Large intestine (tissue), 3 donors: ENCODE measurements at regions not wholly inside any gene's neighbourhood (a gene's known extent, or its start where the extent isn't known, plus 50 kb on each side); places are given as distances from the start of the nearest gene placed in this dataset.

Source experiments
- DNase-seq, 2 donors: peaks; one replicate each; pipeline versions ENCODE4 v3.0.0 to v3.0.0-alpha.2; 2013
- H3K27ac ChIP-seq: one replicate; pipeline ENCODE4 v1.5.1; 2013; ENCODE audit warnings: low read length
- H3K27me3 ChIP-seq: 2 replicates; pipeline ENCODE4 v1.6.1; 2013; ENCODE audit warnings: low read length; ENCODE audit not compliant: control insufficient read depth, insufficient read depth
- H3K36me3 ChIP-seq: 2 replicates; pipeline ENCODE4 v1.6.1; 2013; ENCODE audit warnings: low read length; ENCODE audit not compliant: control insufficient read depth, insufficient read depth
- H3K4me1 ChIP-seq: one replicate; pipeline ENCODE4 v1.6.1; 2013; ENCODE audit warnings: low read length; ENCODE audit not compliant: control insufficient read depth, insufficient read depth
- H3K4me3 ChIP-seq: one replicate; pipeline ENCODE4 v1.5.1; 2013; ENCODE audit warnings: low read length
- H3K9me3 ChIP-seq: one replicate; pipeline ENCODE4 v1.6.1; 2013; ENCODE audit warnings: mild to moderate bottlenecking, low read depth, low read length, moderate library complexity; ENCODE audit not compliant: control insufficient read depth
- WGBS: methylation state at CpG from one replicate; pipeline ENCODE4 v1.1.5; 2013; ENCODE audit warnings: low lambda C conversion rate; ENCODE audit not compliant: insufficient coverage; 5-methylcytosine and 5-hydroxymethylcytosine counted together

- no peaks in the 10 kb centered on the region for H3K27me3 ChIP-seq
- H3K36me3 ChIP-seq: no peaks in the 10 kb centered on the region
- no peak overlapping the region for H3K27ac ChIP-seq
- no peak overlapping the region for H3K4me3 ChIP-seq
- 86% methylated on average over 1 of the region's 4 CpGs for WGBS
- DNase-seq: no peak
- H3K9me3 ChIP-seq: no peaks in the 10 kb centered on the region
- no peaks in the 10 kb centered on the region for H3K4me1 ChIP-seq
Measured at GRCh38 chr10:33754052-33754451, 419.6 kb upstream of the NRP1 start.

DNA sequence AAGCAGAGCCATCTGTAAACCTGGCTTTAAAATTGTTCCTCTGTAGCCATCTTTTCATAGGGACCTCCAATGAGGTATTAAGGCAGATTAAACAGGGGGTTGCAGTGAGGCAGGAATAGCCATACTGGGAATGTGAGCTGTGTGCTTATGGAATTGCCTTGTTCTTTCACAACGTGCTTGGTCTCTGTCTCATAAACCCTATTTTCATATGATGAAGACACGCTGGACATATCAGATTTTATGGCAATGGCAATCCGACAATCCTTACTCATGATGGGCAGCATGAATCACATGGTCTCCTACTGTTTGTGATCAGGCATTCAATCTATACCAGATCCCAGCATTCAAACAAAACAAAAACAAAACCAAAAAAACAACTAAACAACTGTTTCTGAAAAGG, 418.9 kb upstream of the NRP1 start:
- WGBS: no CpG with 5 or more reads among the region's 3 CpGs
- no peaks in the 10 kb centered on the region for H3K36me3 ChIP-seq
- DNase-seq: no peak

GRCh38 chr10:33749790-33750189, 415.3 kb upstream of the NRP1 start:
- Histone ChIP-seq H3K27me3 (no peaks in the 10 kb centered on the region), H3K4me3 (no peak overlapping the region), H3K27ac (no peak overlapping the region), H3K4me1 (no peaks in the 10 kb centered on the region), H3K9me3 (no peaks in the 10 kb centered on the region), H3K36me3 (no peaks in the 10 kb centered on the region)
- peak in 1 of 2 donors; percentile 58 for DNase-seq
- 0% methylated on average over 2 of the region's 4 CpGs for WGBS

More for the DNA sequence above, 418.9 kb upstream of the NRP1 start:
- Histone ChIP-seq H3K27ac (no peak overlapping the region), H3K4me1 (no peaks in the 10 kb centered on the region), H3K27me3 (no peaks in the 10 kb centered on the region), H3K9me3 (no peaks in the 10 kb centered on the region), H3K4me3 (no peak overlapping the region)

GRCh38 chr10:33749067-33749735, 414.7 kb upstream of the NRP1 start:
- no peaks in the 10 kb centered on the region for H3K27me3 ChIP-seq
- H3K9me3 ChIP-seq: no peaks in the 10 kb centered on the region
- 40% methylated on average over 1 of the region's 2 CpGs for WGBS
- H3K4me3 ChIP-seq: no peak overlapping the region
- H3K36me3 ChIP-seq: no peaks in the 10 kb centered on the region
- no peaks in the 10 kb centered on the region for H3K4me1 ChIP-seq
- DNase-seq: no peak
- no peak overlapping the region for H3K27ac ChIP-seq

DNA sequence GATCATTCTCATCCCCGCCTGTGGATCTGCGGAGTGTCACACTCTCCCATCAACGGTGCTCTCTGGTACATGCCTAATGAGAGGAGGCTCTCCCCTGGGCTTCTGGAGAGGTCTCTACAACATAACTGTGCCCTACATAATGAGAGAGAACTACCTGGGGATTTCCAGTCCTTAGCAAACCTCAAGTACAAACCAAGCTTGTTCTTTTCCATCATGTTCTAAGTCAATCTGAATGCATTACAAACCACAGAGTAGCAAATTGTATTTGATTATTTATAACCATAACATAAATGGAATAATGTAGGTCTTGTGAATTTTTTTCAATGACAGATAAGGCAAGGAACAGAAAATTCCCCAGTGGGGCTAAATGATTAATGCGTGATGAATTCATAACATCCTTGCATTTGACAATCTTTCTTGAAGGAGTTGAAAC, 412.4 kb upstream of the NRP1 start:
- WGBS: 86% methylated on average over 1 of the region's 4 CpGs
- no peaks in the 10 kb centered on the region for H3K27me3 ChIP-seq
- no peak overlapping the region for H3K27ac ChIP-seq
- peaks cover 3% of the 10 kb centered on the region for H3K9me3 ChIP-seq
- no peaks in the 10 kb centered on the region for H3K4me1 ChIP-seq
- DNase-seq: no peak
- no peak overlapping the region for H3K4me3 ChIP-seq
- H3K36me3 ChIP-seq: no peaks in the 10 kb centered on the region

GRCh38 chr10:33746186-33746585, 411.7 kb upstream of the NRP1 start:
- no CpG with 5 or more reads among the region's 6 CpGs for WGBS
- Histone ChIP-seq H3K27me3 (no peaks in the 10 kb centered on the region), H3K36me3 (no peaks in the 10 kb centered on the region), H3K4me3 (no peak overlapping the region), H3K4me1 (no peaks in the 10 kb centered on the region), H3K27ac (no peak overlapping the region), H3K9me3 (peaks cover 3% of the 10 kb centered on the region)
- no peak for DNase-seq

DNA sequence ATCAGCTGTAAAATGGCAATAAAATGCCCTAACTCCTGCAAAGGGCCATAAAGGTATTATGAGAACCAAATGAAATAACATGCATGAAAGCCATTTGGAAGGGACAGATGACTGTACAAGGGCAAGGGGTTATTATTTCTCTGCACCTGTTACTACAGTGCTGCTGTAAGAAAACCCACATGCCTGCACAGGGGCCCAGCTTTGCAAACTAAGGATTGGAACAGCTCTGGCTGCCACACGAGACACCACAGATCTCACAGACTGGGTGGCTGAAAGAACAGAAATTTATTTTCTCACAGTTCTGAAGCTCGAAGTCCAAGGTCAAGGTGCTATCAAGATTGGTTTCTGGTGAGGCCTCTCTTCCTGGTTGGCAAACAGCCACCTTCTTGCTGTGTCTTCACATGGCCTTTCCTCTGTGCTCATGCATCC, 409.0 kb upstream of the NRP1 start:
- Histone ChIP-seq H3K36me3 (no peaks in the 10 kb centered on the region), H3K4me3 (no peak overlapping the region), H3K9me3 (peaks cover 3% of the 10 kb centered on the region), H3K27me3 (no peaks in the 10 kb centered on the region), H3K27ac (no peak overlapping the region), H3K4me1 (no peaks in the 10 kb centered on the region)
- peak; percentile 64 to 82 for DNase-seq
- WGBS: 50% methylated on average over 1 of the region's 2 CpGs

- no peak overlapping the region for H3K4me3 ChIP-seq
Measured at GRCh38 chr10:33739031-33739430, 404.6 kb upstream of the NRP1 start.

DNA sequence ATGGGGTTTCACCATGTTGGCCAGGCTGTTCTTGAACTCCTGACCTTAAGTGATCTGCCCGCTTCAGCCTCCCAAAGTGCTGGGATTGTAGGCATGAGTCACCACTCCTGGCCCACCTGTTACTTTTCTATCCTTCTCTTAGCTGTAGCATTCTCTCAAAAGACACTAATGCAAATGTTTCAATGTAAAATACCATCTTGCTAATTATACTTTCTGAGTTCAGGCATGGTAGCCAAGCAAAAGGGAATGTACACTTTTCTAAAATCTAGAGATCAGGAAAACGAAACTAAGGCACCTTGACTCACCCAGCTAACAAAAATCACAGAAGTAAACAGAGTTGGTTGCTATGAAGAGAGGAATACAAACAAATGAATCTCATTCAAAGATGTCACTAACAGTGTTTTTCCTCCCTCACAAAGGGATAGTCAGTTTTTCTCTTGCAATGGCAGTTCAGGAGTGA, 401.0 kb upstream of the NRP1 start:
- Histone ChIP-seq H3K4me3 (no peak overlapping the region), H3K4me1 (no peaks in the 10 kb centered on the region), H3K9me3 (no peaks in the 10 kb centered on the region), H3K27ac (no peak overlapping the region), H3K27me3 (no peaks in the 10 kb centered on the region), H3K36me3 (no peaks in the 10 kb centered on the region)
- DNase-seq: peak in 1 of 2 donors; percentile 18
- WGBS: 71% methylated on average over 1 of the region's 2 CpGs

More at GRCh38 chr10:33739031-33739430, 404.6 kb upstream of the NRP1 start:
- no peaks in the 10 kb centered on the region for H3K27me3 ChIP-seq
- H3K27ac ChIP-seq: no peak overlapping the region
- no peaks in the 10 kb centered on the region for H3K36me3 ChIP-seq
- no peaks in the 10 kb centered on the region for H3K4me1 ChIP-seq
- no peak for DNase-seq
- peaks cover 3% of the 10 kb centered on the region for H3K9me3 ChIP-seq

GRCh38 chr10:33734393-33735155, 400.1 kb upstream of the NRP1 start:
- DNase-seq: no peak
- no peaks in the 10 kb centered on the region for H3K9me3 ChIP-seq
- no peaks in the 10 kb centered on the region for H3K4me1 ChIP-seq
- H3K27ac ChIP-seq: no peak overlapping the region
- no peaks in the 10 kb centered on the region for H3K36me3 ChIP-seq
- no peak overlapping the region for H3K4me3 ChIP-seq
- no CpG with 5 or more reads among the region's 6 CpGs for WGBS
- no peaks in the 10 kb centered on the region for H3K27me3 ChIP-seq
